ENCODE measurements at regions not wholly inside any gene's neighbourhood (a gene's known extent, or its start where the extent isn't known, plus 50 kb on each side); places are given as distances from the start of the nearest gene placed in this dataset.

GRCh38 chr2:239584986-239585385, 184.2 kb upstream of the HDAC4 start:
- Histone ChIP-seq H3K27me3 (no peaks in the 10 kb centered on the region), H3K9me3 (no peaks in the 10 kb centered on the region), H3K4me3 (ENCODE audit: low read depth in 1 of 2, low read length in 1 of 2) (no peak overlapping the region), H3K27ac (no peak overlapping the region), H3K4me1 (ENCODE audit: control insufficient read depth in 1 of 2, insufficient read depth in 1 of 2, low read depth in 1 of 2, low read length in 1 of 2) (no peaks in the 10 kb centered on the region), H3K36me3 (no peaks in the 10 kb centered on the region)
- no peak for TF ChIP-seq CTCF (IDR thresholded peaks at IDR 0.05)

- H3K27me3 ChIP-seq: no peaks in the 10 kb centered on the region
- H3K4me1 ChIP-seq (ENCODE audit: control insufficient read depth in 1 of 2, insufficient read depth in 1 of 2, low read depth in 1 of 2, low read length in 1 of 2): no peaks in the 10 kb centered on the region
- TF ChIP-seq CTCF (IDR thresholded peaks at IDR 0.05): no peak
- no peaks in the 10 kb centered on the region for H3K36me3 ChIP-seq
- H3K27ac ChIP-seq: no peak overlapping the region
- no peaks in the 10 kb centered on the region for H3K9me3 ChIP-seq
- H3K4me3 ChIP-seq (ENCODE audit: low read depth in 1 of 2, low read length in 1 of 2): no peak overlapping the region
Observed at GRCh38 chr2:239583879-239584859, 183.3 kb upstream of the HDAC4 start.

GRCh38 chr2:239583171-239583878, 182.5 kb upstream of the HDAC4 start:
- Histone ChIP-seq H3K36me3 (no peaks in the 10 kb centered on the region), H3K9me3 (no peaks in the 10 kb centered on the region), H3K4me3 (ENCODE audit: low read depth in 1 of 2, low read length in 1 of 2) (no peak overlapping the region), H3K27ac (no peak overlapping the region), H3K27me3 (no peaks in the 10 kb centered on the region), H3K4me1 (ENCODE audit: control insufficient read depth in 1 of 2, insufficient read depth in 1 of 2, low read depth in 1 of 2, low read length in 1 of 2) (no peaks in the 10 kb centered on the region)
- no peak for TF ChIP-seq CTCF (IDR thresholded peaks at IDR 0.05)

GRCh38 chr2:239582476-239582875, 181.7 kb upstream of the HDAC4 start:
- Histone ChIP-seq H3K9me3 (no peaks in the 10 kb centered on the region), H3K4me1 (ENCODE audit: control insufficient read depth in 1 of 2, insufficient read depth in 1 of 2, low read depth in 1 of 2, low read length in 1 of 2) (no peaks in the 10 kb centered on the region), H3K27me3 (no peaks in the 10 kb centered on the region), H3K27ac (no peak overlapping the region), H3K4me3 (ENCODE audit: low read depth in 1 of 2, low read length in 1 of 2) (no peak overlapping the region), H3K36me3 (no peaks in the 10 kb centered on the region)
- TF ChIP-seq CTCF (IDR thresholded peaks at IDR 0.05): no peak

- Histone ChIP-seq H3K4me3 (ENCODE audit: low read depth in 1 of 2, low read length in 1 of 2) (no peak overlapping the region), H3K36me3 (no peaks in the 10 kb centered on the region), H3K9me3 (no peaks in the 10 kb centered on the region), H3K27ac (no peak overlapping the region), H3K27me3 (no peaks in the 10 kb centered on the region), H3K4me1 (ENCODE audit: control insufficient read depth in 1 of 2, insufficient read depth in 1 of 2, low read depth in 1 of 2, low read length in 1 of 2) (no peaks in the 10 kb centered on the region)
- no peak for TF ChIP-seq CTCF (IDR thresholded peaks at IDR 0.05)
Observed at GRCh38 chr2:239581352-239581901, 180.6 kb upstream of the HDAC4 start.
